Dendritic cell treated with granulocyte-macrophage colony-stimulating factor and Interleukin-4, amounts not matched to agents 40 ng/mL and 50 ng/mL, for 4 days (primary cell): ENCODE measurements at regions not wholly inside any gene's neighbourhood (a gene's known extent, or its start where the extent isn't known, plus 50 kb on each side); places are given as distances from the start of the nearest gene placed in this dataset.

ENCODE experiments used
- H3K27ac Mint-ChIP-seq: one replicate; pipeline ENCODE4 v1.8.0; 2022; ENCODE audit warnings: mild to moderate bottlenecking, mixed read lengths
- H3K27me3 Mint-ChIP-seq: one replicate; pipeline ENCODE4 v1.8.0; 2022; ENCODE audit warnings: mild to moderate bottlenecking, mixed read lengths
- H3K36me3 Mint-ChIP-seq: one replicate; pipeline ENCODE4 v1.8.0; 2022; ENCODE audit warnings: low read depth, mixed read lengths
- H3K4me1 Mint-ChIP-seq: one replicate; pipeline ENCODE4 v1.8.0; 2022; ENCODE audit warnings: low read depth, mixed read lengths
- H3K4me3 Mint-ChIP-seq: one replicate; pipeline ENCODE4 v1.8.0; 2022; ENCODE audit warnings: mild to moderate bottlenecking, moderate library complexity, mixed read lengths
- H3K9me3 Mint-ChIP-seq: one replicate; pipeline ENCODE4 v1.8.0; 2022; ENCODE audit warnings: mixed read lengths
- intact Hi-C: fragments of 100-400 bp; cut with micrococcal nuclease; formaldehyde crosslinking; loops from one replicate; pipeline ENCODE4 v1.15.0; 2022

DNA sequence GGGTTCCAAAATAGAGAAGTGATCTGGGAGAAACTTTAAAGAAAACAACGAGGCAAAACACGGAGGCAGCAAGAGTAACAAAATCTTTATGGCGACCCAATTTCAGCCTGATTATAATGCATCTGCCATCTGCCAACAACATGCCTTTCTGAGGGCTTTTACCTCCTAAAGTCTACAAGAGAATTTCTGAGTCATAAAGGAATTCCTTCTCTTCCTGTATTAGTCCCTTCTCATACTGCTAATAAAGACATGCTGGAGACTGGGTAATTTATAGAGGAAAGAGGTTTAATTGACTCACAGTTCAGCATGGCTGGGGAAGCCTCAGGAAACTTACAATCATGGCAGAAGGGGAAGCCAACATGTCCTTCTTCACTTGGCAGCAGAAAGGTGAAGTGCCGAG lies 226.6 kb downstream of the HACE1 start:
- H3K4me3 Mint-ChIP-seq, result no peak overlapping the region
- intact Hi-C loops, result no loop called here
- no peak overlapping the region for H3K27ac Mint-ChIP-seq
- no peaks in the 10 kb centered on the region for H3K36me3 Mint-ChIP-seq
- peaks cover 16% of the 10 kb centered on the region for H3K9me3 Mint-ChIP-seq
- peaks cover 6% of the 10 kb centered on the region for H3K4me1 Mint-ChIP-seq
- no peaks in the 10 kb centered on the region for H3K27me3 Mint-ChIP-seq

DNA sequence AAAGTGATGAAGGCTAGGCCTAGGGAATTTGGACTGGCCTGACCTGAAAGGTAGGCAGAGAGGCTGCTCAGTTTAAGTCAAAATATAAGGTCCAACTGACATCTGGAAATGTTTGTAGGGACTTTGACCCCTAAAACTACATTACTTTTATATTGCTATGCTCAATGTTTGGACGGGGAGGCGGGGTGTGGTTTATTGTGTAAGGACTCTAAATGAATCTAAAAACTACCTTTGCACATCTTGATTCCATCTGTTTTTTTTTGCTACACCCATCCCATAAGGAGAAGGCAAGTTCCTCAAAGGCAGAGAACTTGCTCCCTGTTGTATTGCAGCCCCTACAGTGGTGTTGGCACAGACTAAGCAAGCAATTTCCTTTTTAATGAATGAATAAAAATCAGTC lies 227.1 kb downstream of the HACE1 start:
- H3K9me3 Mint-ChIP-seq, result peaks cover 16% of the 10 kb centered on the region
- no peaks in the 10 kb centered on the region for H3K36me3 Mint-ChIP-seq
- no peaks in the 10 kb centered on the region for H3K27me3 Mint-ChIP-seq
- no peak overlapping the region for H3K4me3 Mint-ChIP-seq
- peaks cover 3% of the 10 kb centered on the region for H3K4me1 Mint-ChIP-seq
- intact Hi-C loops, result no loop called here
- H3K27ac Mint-ChIP-seq, result no peak overlapping the region

DNA sequence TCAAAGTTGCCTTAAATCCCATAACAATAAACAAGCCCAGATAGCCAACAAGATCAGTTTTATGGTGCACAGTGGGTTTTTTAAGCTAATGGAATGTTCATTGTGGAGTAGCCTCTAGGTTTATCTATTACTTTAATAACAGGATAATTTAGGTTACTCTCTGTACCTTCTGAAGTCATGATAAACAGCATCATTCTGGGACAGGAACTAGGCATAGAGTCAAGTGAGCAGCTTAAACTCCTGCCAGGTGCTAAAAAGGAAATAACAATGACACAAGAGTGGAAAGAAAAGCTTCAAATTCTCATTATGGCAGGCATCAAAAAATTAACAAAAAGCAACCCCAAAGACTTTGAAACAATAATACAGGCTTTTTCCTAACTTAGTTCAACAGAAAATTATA lies 228.8 kb downstream of the HACE1 start:
- intact Hi-C loops, result no loop called here
- Mint-ChIP-seq H3K4me3 (no peak overlapping the region), H3K27me3 (no peaks in the 10 kb centered on the region), H3K9me3 (peaks cover 16% of the 10 kb centered on the region), H3K27ac (no peak overlapping the region), H3K4me1 (no peaks in the 10 kb centered on the region), H3K36me3 (no peaks in the 10 kb centered on the region)

DNA sequence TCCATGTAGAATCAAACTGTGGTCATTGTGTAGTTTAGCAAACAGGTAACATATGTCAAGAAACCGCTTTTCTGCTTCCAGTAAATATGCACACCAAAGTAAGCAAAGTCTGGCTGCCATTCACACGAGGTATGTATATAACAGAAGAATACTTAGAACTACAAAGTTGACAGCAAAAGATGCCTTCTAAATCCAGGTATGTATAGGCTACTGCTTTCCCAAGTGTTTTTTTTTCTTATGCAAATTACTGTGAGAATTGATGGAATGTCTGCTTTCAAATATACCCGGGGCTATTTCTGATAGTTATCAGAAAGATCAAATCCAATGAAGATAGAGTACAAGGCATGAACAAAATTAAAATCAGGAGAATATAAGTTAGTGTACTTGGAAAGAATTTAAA lies 229.2 kb downstream of the HACE1 start:
- Mint-ChIP-seq H3K36me3 (no peaks in the 10 kb centered on the region), H3K4me3 (no peak overlapping the region), H3K27ac (no peak overlapping the region), H3K4me1 (no peaks in the 10 kb centered on the region), H3K27me3 (no peaks in the 10 kb centered on the region), H3K9me3 (peaks cover 16% of the 10 kb centered on the region)
- intact Hi-C loops, result no loop called here

DNA sequence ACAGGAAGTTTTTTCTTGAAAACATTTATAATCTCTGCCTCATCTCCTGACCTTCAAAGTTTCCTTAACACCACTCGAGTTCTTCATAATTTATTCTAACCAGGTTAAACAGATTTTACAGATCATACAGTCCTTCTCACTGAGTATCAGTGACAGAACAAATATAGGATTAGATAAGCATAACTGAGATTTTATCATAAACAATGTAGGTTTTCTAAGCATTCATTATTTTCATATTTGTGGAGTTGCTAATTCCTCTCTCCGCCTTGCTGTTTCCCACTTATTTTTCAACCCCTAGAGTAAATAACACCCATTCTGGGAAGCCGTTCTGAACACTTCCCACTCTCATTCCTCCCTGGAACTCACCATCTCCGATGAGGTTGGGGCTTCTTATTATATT lies 229.9 kb downstream of the HACE1 start:
- H3K27me3 Mint-ChIP-seq, result no peaks in the 10 kb centered on the region
- no peak overlapping the region for H3K4me3 Mint-ChIP-seq
- peaks cover 11% of the 10 kb centered on the region for H3K9me3 Mint-ChIP-seq
- no peak overlapping the region for H3K27ac Mint-ChIP-seq
- H3K4me1 Mint-ChIP-seq, result no peaks in the 10 kb centered on the region
- no peaks in the 10 kb centered on the region for H3K36me3 Mint-ChIP-seq
- intact Hi-C loops, result no loop called here

DNA sequence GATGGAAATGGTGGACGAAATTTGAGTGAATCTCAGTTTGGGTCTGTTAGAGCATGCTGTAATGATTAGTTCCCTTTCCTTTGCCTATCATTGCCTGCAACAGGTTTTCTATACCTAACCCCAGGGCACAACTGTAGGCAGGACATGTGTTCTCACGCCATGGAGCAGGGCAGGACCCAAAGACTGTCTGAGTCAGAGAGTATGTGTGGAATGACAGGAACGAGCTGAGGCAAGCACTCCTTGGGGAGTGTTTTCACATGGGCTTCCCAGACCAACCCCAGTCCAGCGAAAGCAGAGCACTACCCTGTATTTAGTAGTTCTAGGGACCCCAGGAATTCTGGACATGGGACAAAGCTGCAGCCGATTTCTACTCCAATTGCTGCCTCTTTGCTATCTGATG lies 234.2 kb downstream of the HACE1 start:
- intact Hi-C loops, result no loop called here
- H3K4me3 Mint-ChIP-seq, result no peak overlapping the region
- H3K27me3 Mint-ChIP-seq, result no peaks in the 10 kb centered on the region
- H3K36me3 Mint-ChIP-seq, result no peaks in the 10 kb centered on the region
- no peaks in the 10 kb centered on the region for H3K9me3 Mint-ChIP-seq
- H3K4me1 Mint-ChIP-seq, result peaks cover 3% of the 10 kb centered on the region
- no peak overlapping the region for H3K27ac Mint-ChIP-seq

DNA sequence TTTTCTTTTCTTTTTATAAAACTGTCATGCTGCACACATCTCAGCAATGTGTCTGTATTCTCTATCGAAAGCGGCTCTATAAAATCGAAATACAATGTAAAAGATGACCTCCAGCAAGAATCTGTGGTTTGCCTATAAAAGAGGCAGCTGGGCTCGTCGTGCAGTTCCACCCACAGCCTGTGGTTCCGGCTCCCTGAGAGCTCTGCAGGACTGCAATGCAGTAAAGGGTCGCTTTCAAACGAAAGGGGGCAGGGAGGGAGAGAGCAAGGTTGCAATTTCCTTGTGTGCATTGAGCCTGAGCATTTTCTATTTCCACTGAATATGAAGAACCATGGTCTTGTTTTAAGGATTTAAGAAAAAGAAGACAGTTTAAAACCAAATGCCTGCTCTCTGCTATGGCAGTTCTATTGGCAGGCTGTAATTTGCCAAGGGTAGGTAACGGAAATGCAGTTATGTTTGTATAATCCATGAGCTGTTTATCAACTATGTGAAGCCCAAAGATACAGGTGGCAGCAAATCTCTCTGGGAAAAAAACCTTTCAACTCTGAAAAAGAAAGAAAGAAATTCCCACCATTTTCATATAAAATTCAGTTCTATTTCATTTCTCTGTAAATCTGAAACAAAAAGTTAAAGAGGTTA lies 236.5 kb downstream of the HACE1 start:
- no peaks in the 10 kb centered on the region for H3K9me3 Mint-ChIP-seq
- peaks cover 5% of the 10 kb centered on the region for H3K4me1 Mint-ChIP-seq
- no peaks in the 10 kb centered on the region for H3K36me3 Mint-ChIP-seq
- H3K27ac Mint-ChIP-seq, result no peak overlapping the region
- H3K27me3 Mint-ChIP-seq, result no peaks in the 10 kb centered on the region
- intact Hi-C loops, result no loop called here
- no peak overlapping the region for H3K4me3 Mint-ChIP-seq

DNA sequence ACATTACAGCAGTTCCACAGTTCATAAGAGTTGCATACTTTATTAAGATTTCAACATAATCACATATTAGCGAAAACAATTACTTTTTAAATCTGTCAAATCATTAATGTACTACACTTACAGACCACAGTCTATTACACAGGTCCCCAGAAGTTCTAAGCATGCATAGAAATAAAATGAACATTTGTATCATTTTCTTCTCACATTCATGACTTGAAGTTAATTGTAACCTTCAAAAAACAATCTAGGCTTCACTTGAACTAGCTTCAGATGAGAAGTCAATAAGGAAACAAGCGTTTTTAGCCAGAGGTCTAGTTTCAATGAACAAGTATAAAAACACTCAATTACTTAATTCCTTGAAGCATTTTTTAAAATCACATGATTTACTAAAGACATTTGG lies 238.3 kb downstream of the HACE1 start:
- no peaks in the 10 kb centered on the region for H3K27me3 Mint-ChIP-seq
- H3K4me1 Mint-ChIP-seq, result peaks cover 5% of the 10 kb centered on the region
- no peak overlapping the region for H3K27ac Mint-ChIP-seq
- intact Hi-C loops, result no loop called here
- no peak overlapping the region for H3K4me3 Mint-ChIP-seq
- H3K9me3 Mint-ChIP-seq, result no peaks in the 10 kb centered on the region
- no peaks in the 10 kb centered on the region for H3K36me3 Mint-ChIP-seq

DNA sequence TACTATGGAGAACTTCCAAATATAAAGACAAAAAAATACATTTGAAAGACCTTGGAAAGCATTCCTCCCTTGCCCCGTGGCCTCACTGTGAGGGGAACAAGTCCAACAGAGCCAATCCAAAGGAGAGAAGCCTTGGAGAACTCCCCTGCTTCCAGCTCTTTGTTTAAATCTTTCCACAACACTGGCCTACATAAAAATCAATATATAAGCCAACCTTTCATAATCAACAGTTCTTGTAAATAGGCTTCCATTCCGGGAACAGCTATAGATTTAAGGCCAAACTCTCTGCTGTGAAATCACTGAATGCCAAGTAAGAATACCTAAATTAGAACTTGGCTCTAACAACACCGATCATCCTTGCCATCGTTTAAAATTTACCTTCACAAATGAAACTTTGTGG lies 242.1 kb downstream of the HACE1 start:
- Mint-ChIP-seq H3K27me3 (no peaks in the 10 kb centered on the region), H3K9me3 (no peaks in the 10 kb centered on the region), H3K4me1 (peaks cover 5% of the 10 kb centered on the region), H3K4me3 (no peak overlapping the region), H3K36me3 (no peaks in the 10 kb centered on the region), H3K27ac (no peak overlapping the region)
- intact Hi-C loops, result no loop called here

DNA sequence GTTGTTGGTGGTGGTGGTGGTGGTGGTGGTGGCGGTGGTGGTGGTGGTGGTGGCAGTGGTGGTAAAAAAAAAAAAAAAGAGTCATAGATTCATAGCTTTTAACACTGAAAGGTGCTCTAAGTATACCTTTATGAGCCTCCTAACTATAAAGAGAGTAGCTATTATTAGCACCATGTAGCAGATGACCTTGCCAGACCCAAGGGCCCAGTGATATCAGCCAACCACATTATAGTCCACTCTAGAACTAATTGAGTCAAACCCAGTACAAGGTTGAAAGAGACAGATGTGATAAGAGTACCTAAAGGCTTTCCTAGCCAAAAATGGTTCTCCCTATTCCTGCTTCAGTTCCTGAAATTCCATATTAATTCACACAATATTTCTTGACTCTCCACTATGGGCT lies 245.3 kb downstream of the HACE1 start:
- intact Hi-C loops, result no loop called here
- Mint-ChIP-seq H3K4me3 (no peak overlapping the region), H3K27me3 (no peaks in the 10 kb centered on the region), H3K36me3 (no peaks in the 10 kb centered on the region), H3K27ac (no peak overlapping the region), H3K4me1 (no peaks in the 10 kb centered on the region), H3K9me3 (peaks cover 9% of the 10 kb centered on the region)

DNA sequence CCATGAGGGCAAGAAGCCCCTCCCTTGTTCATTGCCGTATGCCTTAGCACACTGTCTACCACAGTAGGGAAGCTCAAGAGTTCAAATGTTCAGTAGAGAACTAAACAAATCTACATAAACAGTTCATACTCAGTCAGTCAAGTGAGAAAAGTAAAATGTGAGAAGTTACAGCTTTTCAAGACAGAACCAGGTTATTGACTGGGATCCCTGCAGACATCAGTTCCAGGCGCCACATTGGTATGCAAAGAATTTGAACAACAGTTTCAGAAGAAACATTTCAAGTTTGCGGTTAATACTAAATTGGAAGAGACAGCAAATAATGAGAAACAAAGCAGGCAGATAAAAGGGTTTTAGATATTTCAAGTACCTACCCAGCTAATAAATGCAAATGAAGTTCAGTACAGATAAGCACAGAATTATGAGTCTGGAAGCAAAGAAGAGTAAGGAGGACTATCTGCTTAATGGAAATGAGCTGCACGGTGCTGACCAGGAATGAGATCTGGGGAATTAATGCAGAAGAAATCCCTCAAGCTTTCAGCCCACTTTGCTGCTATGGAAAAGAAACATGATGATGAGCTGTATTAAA lies 246.2 kb downstream of the HACE1 start:
- Mint-ChIP-seq H3K27me3 (no peaks in the 10 kb centered on the region), H3K36me3 (no peaks in the 10 kb centered on the region), H3K4me1 (no peaks in the 10 kb centered on the region), H3K9me3 (peaks cover 9% of the 10 kb centered on the region), H3K4me3 (no peak overlapping the region), H3K27ac (no peak overlapping the region)
- intact Hi-C loops, result no loop called here

DNA sequence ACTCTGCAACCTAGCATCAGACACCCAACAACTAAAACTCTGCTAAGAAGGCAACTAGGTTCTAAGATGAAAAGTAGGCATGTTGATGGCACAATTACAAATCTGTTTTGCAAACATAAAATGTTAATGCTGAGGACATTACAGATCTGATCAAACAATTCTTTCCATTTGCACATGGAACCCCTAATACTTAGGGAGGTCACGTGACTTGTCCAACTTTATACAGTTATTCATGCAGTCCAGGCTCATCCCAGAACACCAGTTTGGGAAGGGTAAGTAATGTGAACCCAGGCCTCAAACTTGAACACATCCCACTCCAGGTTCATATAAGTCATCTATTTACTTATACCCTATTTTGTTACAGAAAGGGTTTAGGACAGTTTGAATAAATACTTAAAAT lies 247.2 kb downstream of the HACE1 start:
- Mint-ChIP-seq H3K27me3 (no peaks in the 10 kb centered on the region), H3K9me3 (peaks cover 9% of the 10 kb centered on the region), H3K27ac (no peak overlapping the region), H3K36me3 (no peaks in the 10 kb centered on the region), H3K4me1 (no peaks in the 10 kb centered on the region), H3K4me3 (no peak overlapping the region)
- intact Hi-C loops, result no loop called here

DNA sequence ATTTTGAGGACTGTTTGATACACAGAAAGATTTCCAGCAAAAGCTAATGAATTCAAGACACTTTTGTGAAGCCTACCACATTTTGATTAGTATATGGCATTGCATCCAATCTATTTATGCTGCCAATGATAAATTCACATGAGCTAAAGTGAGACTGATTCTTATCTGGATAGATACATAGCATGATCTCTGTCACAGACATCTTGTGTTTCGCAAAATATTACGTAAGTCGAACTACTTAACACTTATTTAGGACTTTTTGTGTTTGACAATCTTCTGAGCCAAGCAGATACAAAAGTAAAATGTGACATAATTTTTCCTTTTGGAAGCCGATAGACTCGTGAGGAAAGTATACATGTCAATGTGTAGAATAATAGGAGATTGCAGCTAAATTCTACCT lies 251.6 kb downstream of the HACE1 start:
- intact Hi-C loops, result no loop called here
- no peaks in the 10 kb centered on the region for H3K4me1 Mint-ChIP-seq
- no peak overlapping the region for H3K4me3 Mint-ChIP-seq
- H3K36me3 Mint-ChIP-seq, result no peaks in the 10 kb centered on the region
- H3K27ac Mint-ChIP-seq, result no peak overlapping the region
- peaks cover 9% of the 10 kb centered on the region for H3K9me3 Mint-ChIP-seq
- H3K27me3 Mint-ChIP-seq, result no peaks in the 10 kb centered on the region

DNA sequence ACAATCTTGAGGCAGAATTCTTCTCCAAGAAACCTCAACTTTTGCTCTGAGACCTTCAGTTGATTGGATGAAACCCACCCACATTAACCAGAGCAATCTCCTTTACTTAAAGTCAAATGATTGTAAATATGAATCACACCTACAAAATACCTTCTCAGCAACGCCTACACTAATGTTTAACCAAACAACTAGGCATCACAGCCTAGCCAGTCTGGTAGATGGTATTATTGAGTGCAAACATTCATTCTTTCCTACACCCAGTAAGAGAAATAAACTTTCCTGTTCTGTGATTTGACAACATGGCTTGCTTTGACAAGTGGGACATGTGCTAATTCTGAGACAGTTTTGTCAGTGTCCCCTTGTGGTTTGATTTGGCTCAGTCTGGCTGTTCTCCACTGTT lies 252.2 kb downstream of the HACE1 start:
- no peak overlapping the region for H3K27ac Mint-ChIP-seq
- peaks cover 9% of the 10 kb centered on the region for H3K9me3 Mint-ChIP-seq
- H3K36me3 Mint-ChIP-seq, result no peaks in the 10 kb centered on the region
- no peaks in the 10 kb centered on the region for H3K4me1 Mint-ChIP-seq
- no peaks in the 10 kb centered on the region for H3K27me3 Mint-ChIP-seq
- intact Hi-C loops, result no loop called here
- no peak overlapping the region for H3K4me3 Mint-ChIP-seq

DNA sequence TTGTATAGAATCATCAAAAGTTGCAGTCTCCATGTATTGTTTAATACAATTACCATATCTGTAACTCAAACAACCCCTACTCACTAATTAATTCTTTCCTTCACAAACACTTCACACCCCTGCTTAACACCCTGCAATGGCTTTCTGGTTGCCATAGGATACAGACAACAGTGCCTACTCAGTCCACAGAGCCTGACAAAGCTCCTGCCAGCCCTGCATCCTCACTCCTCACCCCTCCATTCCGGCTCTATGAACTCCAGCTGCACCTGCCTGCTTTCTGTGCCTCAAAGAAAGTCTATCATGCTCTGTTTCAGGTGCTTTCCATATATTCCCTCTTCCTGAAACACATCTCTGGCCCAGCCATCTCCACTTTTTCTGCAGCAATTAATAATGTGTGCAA lies 253.4 kb downstream of the HACE1 start:
- no peak overlapping the region for H3K27ac Mint-ChIP-seq
- no peak overlapping the region for H3K4me3 Mint-ChIP-seq
- peaks cover 6% of the 10 kb centered on the region for H3K9me3 Mint-ChIP-seq
- H3K27me3 Mint-ChIP-seq, result no peaks in the 10 kb centered on the region
- peaks cover 8% of the 10 kb centered on the region for H3K4me1 Mint-ChIP-seq
- intact Hi-C loops, result no loop called here
- H3K36me3 Mint-ChIP-seq, result no peaks in the 10 kb centered on the region
